Activated CD4-positive, alpha-beta T cell treated with anti-CD3 and anti-CD28 coated beads, Interleukin-2, amount 50 U/mL, for 48 hours (primary cell): ENCODE measurements at regions not wholly inside any gene's neighbourhood (a gene's known extent, or its start where the extent isn't known, plus 50 kb on each side); places are given as distances from the start of the nearest gene placed in this dataset.
"Not testable (repeated sequence)": the region's sequence is repeated elsewhere in the genome, so short reads cannot be mapped to it uniquely, and the experiment has no call there.

Source experiments
- DNase-seq, 2 experiments: peaks; one replicate each; pipeline ENCODE4 v3.0.0-alpha.2; 2020

DNA sequence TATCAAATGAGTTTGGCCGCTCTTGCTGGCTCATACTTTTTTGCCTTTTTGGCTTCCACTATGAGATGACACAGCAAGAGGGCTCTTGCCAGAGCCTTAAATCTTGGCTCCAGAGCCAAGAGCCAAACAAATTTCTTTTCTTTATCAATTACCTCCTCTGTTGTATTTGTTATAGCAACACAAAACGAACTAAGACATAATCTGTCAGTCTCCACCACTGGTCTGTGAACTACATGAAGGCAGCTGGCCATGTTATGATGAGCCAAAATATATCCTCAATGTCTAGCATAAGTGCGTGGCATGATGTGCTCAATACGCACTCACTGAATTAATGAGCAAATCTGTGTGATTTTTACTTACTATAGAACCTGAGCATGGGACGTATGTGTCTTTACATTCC is 220.0 kb upstream of the ZNF217 start:
- no peak for DNase-seq

DNA sequence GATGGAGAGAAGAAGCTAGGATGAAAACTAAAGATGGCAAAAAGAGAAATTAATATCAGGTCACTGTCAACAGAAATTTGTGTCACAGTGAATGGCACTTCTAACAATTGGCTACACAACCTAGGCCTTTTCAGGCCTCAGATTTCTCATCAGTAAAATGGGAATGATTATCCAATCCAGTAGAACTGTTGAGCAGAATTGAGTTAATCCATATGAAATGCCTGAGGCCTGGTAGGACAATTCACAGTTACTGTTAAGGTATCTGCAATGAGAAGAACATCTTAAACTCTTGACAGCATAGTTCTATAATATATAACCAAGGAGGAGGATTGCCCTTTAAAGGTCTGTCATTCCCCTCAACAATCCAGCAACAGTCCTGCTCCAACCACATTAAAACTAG is 217.9 kb upstream of the ZNF217 start:
- DNase-seq = no peak

DNA sequence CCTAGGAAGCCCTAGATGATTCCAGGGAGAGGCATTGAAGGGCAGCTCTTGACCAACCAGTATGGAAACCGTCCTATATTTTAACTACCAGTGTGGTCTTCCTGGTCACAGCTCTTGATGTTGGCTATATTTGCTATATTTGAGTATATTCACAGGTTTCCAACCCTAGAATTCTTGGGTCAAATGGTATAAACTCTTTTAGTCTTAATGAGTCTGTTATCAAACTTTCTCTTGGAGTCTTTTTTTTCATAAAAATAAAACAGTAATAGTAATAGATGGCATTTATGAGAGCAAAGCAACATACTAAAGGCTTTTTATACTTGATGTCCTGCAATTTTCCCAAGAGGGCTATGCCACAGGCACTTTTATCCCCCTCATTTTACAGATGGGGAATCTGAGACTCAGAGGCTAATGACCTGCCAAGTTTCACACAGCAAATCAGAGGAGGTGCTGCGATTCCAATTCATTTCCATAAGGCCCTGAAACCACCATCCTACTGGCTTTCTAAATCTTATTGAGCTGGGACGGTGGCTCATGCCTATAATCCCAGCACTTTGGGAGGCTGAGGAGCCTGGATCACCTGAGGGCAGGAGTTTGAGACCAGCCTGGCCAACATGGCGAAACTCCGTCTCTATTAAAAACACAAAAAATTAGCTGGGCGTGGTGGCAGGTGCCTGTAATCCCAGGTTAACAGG is 217.2 kb upstream of the ZNF217 start:
- no peak for DNase-seq

DNA sequence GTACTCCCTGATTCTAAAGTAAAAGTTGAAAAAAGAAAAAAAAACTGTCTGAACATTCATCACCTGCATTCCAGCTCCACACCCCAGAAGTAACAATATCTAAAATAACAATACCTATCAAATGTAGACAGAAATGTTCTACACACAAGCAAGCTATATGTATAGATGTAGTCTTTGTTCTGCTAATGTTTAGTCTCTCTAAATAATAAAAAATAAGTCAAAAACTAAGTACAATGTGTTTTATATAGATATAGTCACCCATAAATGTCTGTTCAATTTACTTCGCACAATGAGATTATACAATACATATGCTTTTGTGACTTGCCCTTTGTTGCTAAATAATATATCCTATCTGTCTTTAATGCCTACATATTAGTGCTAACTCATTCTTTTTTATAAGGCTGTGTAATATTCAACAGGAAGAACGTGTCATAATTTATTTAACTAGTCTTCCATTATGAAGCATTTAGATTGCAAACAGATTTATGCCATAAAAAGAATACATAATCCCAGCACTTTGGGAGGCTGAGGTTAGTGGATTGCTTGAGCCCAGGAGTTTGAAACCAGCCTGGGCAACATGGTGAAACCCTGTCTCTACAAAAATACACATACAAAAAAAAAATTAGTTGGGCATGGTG is 216.2 kb upstream of the ZNF217 start:
- no peak for DNase-seq

DNA sequence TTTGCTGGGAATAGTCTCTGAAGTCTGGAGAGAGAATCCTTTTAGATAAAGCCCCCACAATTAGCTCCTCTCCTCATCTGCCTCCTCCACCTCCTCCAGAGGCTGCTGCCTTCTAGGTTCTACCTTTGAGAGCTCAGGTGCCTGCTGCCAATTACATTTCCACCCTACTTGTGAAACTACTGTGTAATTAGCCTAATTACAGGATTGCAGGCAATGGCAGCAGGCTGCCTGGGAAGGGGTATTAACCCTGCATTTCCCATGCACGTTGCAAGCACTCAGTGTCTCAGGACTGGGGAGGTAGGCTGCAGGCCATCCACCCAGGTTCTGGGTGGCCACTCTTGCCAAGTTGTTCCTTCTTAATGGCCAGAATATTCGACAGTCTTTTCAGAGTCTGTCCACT is 215.6 kb upstream of the ZNF217 start:
- DNase-seq = no peak

DNA sequence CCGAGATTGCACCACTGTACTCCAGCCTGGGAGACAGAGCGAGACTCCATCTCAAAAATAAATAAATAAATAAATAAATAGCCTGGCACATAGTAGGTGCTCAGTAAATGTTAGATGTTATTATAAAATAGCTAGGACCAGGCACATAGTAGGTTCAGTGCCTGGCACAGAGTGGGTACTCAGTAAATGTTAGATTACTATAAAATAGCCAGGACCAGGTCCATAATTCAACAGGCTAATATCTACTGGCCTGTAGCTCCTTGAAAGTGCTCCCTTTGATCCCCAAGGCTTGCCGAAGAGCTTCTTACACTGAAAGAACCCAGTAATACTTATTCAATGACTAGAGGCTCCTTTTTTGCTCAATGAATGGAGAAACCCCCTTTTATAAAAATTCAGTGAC is 215.1 kb upstream of the ZNF217 start:
- DNase-seq = no peak

DNA sequence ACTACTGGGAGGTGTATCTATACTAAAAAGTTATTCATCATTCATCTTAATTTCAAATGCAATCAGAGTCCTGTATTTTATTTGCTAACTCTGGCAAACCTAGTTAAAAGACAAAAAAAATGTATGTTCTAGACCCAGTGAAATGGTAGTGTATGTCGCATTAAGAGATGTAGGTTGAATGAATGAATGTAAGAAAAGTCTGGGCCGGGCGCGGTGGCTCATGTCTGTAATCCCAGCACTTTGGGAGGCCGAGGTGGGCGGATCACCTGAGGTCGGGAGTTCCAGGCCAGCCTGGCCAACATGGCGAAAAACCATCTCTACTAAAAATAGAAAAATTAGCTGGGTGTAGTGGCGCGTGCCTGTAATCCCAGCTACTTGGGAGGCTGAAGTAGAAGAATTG is 214.7 kb upstream of the ZNF217 start:
- not testable (repeated sequence) for DNase-seq

DNA sequence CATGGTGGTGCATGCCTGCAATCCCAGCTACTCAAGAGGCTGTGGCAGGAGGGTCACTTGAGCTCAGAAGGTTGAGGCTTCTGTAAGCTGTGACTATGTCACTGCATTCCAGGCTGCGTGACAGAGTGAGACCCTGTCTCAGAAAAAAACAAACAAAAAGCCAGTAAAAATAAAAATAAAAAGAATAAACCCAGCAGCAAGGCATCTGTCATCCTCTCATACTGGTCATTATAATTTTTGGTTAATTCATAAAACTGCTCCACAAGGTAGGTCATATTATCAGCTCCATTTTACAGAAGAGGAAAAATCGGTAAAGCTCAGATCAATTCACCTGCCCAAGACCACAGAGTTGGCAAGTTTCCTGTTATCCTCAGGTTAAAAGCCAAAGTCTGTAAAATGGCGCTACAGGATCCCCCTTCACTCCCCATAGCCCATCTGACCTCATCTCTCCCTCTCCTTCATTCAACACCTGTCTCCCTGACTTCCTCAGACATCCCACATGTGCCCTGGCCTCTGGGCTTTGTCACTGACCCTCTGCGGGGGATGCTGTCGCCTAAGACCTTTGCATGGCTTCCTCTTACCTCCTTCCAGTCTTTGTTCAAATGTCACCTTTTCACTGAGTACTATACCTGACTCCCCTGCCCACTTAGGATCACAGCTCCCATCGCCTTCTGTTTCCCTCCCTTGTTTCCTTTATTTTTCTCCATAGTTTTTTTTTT is 213.2 kb upstream of the ZNF217 start:
- DNase-seq = no peak

DNA sequence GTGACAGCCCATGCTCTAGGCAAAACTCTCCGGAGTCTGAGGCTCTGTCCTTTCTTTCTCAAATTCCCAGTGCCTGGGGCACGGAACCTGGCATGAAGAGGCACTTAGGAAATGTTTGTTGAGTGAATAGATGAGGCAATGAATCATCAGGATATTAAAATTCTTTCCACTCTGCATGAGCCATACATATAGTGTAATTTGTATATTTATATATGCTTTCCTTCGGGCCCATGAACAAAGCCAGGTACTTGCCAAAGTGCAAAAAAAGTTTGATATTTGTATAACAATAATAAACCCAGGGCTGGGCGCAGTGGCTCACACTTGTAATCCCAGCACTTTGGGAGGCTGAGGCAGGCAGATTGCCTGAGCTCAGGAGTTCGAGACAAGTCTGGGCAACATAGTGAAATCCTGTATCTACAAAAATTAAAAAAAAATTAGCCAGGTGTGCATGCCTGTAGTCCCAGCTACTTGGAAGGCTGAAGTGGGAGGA is 212.3 kb upstream of the ZNF217 start:
- no peak for DNase-seq

DNA sequence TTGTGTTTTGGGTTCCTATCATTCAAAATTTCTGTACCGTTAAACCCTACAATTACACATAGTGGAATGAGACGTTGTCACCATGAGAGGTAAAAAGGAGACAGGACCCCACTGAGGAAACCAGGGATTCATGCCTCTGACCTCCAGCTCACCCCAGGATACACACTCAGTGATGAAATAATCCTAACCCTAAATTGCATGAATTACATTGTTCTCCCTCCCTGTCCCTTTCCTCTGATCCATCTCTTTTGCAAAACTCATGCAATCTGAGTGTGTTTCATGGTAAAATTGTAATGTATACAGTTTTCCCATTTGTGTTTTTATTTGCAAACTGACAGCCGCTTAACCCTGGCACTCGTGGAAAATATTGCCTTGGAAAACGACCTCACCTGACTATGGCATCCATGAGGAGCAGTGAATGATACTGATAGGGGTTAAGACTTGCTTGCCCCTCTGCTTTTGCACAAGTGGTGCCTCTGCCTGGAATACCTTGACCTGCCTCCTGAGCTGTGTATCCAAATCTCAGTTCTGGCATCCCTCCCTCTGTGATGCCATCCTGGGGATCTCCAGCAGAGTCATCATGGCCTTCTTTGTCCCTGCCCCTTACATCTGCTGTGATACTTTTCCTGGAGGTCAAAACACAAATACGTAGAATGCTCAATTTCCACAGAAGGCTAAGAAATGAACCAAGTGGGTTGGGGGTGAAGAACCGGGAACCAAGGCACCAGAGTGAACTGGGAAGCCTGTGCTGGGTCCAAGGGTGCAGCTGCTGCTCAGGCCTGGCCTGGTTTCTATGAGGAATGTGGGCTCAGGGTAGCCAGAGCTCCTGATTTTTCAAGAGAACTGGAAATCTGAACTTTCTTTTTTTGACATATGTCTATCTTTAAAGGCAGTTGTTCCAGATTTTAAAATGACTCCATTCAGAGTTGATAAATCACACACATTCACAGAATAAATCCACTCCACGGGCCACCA is 211.6 kb upstream of the ZNF217 start:
- no peak for DNase-seq

DNA sequence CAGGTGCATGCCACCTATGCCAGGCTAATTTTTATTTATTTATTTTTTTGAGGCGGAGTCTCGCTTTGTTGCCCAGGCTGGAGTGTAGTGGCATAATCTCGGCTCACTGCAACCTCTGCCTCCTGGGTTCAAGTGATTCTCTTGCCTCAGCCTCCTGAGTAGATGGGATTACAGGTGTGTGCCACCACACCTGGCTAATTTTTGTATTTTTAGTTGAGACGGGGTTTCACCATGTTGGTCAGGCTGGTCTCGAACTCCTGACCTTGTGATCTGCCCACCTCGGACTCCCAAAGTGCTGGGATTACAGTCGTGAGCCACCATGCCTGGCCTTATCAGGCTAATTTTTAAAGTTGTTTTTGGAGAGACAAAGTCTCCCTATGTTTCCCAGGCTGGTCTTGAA is 210.7 kb upstream of the ZNF217 start:
- DNase-seq = not testable (repeated sequence)

DNA sequence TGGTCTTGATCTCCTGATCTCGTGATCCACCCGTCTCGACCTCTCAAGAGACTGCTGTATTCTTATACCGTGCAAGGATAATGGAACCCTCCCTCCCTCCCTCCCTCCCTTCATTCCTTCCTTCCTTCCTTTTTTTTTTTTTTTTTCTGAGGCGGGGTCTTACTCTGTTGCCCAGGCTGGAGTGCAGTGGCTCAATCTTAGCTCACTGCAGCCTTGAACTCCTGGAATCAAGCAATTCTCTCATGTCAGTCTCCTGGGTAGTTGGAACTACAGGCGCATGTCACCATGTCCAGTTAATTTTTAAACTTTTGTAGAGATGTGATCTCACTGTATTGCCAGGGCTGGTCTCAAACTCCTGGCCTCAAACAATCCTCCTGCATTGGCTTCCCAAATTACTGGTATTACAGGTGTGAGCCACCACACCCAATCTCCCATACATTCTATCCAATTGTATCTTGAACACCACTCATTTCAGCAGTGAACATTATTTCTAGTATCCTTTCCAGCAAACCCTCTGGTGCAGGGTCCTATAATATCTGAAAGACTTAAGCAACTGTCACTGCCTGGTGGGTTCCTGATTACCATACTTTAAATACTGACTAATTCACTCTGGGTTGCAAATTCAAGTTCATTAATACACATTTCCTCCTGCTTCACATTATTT is 210.0 kb upstream of the ZNF217 start:
- no peak for DNase-seq

DNA sequence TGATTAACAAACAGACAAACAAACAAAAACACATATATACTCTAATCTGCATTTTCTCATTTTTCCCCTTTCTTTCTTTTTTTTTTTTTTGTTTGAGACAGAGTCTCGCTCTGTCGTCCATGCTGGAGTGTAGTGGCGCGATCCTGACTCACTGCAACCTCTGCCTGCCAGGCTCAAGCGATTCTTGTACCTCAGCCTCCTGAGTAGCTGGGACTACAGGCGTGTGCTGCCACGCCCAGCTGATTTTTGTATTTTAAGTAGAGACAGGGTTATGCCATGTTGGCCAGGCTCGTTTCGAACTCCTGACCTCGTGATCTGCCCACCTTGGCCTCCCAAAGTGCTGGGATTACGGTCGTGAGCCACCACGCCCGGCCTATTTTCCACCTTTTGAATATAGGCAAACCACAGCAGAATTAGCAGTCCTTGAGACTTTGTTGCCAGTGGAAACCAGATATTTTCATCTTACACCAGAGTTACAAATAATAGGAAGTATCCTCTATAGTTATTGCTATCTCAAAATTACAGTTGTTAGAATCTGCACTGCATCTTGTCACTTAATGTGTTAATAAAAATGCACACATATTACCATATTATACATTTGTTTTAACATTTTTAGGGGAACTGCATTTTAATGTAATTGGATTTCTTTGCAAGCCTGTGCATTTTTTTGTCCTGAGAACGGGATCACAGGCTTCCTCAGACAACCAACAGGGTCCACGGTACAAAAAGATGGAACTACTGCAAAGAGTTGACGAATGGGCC is 208.2 kb upstream of the ZNF217 start:
- DNase-seq = no peak

DNA sequence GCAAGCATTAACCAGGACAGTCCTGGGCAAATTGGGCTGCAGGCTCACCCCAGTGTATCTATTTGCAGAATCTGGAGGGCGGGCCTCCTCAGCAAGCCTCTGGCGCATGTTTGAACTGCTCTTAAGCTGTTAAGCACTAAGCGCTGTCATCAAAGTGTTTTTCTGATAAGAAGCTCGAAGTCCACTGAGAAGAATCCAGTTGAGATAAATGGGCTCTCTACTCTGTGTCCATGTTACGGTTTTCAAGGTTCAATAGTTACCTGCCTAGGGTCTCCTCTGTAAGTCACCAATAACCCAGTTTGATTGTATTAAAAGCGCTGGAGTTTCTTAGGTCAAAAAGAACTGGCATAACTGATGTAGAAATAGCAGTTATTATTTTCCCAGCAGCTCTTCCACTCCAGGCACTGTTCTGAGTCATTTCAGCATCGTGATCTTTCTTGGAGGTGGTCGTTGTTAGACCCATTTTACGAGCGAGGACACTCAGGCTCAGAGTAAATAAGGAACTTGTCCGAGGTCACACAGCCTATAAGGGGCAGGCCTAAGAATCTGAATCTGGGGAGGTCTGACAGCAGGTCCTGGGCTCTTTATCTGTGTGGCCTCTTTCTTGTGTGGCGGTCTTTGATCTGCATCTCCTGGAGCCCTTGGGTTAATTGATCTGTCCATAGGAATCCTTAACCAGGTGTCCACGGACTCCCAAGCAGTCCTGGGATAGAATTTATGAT is 207.4 kb upstream of the ZNF217 start:
- DNase-seq = no peak

DNA sequence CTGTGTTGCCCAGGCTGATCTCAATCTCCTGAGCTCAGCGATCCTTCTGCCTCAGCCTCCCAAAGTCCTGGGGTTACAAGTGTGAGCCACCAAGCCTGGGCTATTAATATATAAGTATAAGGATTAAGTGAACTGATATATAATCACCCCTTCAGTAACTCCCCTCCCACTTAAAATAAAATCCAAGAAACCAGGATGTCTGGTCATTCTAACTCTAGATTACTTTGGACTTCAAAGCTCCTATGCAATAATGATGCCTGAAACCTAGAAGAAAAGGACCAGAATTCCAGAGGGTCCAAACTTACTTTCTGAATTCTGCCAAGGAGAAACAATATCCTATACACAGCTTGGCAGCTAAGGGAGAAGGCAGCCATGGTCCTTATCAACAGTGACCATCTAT is 206.8 kb upstream of the ZNF217 start:
- no peak for DNase-seq

DNA sequence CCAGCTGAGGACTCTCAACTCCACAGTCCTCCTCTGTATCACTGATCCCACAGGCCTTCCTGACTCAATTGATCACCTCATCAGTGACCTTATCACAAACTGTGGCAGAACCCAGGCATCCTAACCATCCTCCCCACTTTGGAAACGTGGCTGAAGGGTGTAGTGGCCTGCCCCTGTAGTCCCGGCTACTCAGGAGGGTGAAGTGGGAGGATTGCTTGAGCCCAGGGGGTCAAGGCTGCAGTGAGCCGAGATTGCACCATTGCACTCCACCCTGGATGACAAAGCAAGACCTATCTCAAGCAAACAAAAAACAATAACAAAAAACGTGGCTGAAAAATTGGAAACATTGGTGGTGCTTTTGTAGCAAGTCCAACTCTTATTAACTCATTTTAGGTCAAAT is 203.4 kb upstream of the ZNF217 start:
- no peak for DNase-seq

DNA sequence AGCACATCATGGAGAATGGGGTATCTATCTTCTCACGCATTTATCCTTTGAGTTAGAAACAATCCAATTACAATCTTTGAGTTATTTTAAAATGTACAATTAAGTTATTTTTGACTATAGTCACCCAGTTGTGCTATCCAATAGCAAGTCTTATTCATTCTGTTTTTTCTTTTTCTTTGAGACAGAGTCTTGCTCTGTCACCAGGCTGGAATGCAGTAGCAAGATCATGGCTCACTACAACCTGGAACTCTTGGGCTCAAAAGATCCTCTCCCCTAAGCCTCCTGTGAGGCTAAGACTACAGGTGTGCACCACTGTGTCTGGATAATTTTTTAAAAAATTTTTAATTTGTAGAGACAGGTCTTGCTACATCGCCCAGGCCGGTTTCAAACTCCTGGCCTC is 201.5 kb upstream of the ZNF217 start:
- no peak for DNase-seq

DNA sequence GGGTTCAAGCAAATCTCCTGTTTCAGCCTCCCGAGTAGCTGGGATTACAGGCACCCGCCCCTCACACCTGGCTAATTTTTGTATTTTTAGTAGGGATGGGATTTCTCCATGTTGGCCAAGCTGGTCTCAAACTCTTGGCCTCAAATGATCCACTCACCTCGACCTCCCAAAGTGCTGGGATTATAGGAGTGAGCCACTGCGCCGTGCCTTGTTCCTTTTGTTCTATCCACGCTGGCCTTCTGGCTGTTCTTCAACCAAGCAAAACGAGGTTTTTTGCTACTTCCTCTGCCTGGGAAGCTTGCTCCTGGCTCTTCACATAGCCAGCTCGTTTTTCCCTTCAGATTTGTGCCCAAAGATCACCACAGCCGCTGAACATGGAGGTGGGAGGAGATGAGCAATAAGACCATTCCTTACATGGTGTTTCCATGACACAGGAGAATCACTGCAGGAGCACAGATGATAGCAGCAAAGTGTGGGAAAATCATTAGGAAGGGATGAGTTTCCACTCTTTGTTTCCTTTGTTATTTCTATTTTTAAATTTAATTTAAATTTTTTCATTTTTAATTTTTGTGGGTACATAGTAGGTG is 201.0 kb upstream of the ZNF217 start:
- DNase-seq = no peak

DNA sequence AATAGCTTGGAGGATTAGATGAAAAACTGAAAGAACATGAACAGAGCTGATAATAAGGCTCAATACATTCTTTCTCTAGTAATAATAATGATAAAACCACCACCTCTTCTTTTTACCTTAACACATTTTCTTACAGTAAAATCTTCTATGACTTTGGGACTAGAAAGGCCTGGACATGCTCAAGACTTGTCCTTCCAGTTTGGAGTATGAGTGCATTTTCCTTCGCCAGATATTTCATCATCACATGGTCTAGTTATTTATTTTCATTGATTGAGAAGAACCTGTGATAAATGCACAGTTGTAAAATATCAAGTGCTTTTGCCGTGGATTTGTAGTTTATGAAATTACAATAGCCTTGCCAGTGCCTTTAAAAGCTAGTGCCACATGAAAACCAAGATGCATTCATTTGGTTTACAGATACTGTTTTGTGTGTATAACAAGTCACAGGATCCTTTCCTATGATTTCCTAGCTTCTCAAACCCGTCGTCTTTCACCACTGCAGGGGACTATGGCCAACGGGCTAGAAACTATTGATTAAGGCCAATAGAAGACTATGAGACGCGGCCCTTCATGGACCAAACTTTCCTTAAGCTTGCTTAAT is 200.2 kb upstream of the ZNF217 start:
- no peak for DNase-seq

DNA sequence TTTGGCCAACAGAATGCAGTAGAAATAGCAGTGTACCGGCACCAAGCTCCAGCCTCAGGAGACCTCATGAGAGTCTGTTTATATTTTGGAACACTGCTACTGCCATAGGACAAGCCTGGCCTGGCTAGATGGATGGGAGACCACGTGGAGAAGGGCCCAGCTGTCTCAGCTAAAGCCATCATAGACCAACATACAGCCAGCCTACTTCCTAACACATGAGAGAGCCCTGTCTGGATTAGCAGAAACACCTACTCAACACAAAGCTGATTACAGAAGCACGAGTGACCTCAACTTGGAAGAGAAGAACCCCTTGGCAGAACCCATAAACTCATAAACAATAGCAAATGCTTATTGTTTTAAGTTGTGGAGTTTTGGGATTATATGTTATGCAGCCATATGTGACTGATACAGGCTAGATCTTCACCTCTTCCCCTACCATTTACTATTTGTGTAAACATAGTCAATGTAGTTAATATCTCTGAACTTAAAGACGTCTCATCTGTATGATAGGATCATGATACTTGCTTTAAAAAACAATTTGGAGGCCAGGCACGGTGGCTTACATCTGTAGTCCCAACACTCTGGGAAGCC is 199.4 kb upstream of the ZNF217 start:
- no peak for DNase-seq
